Kidney glomerular epithelial cell (primary cell): ENCODE measurements at regions not wholly inside any gene's neighbourhood (a gene's known extent, or its start where the extent isn't known, plus 50 kb on each side); places are given as distances from the start of the nearest gene placed in this dataset.
"Not testable (repeated sequence)": the region's sequence is repeated elsewhere in the genome, so short reads cannot be mapped to it uniquely, and the experiment has no call there.

Source experiments
- DNase-seq: peaks from one replicate; lab custom pipeline; 2025; lab: John Stamatoyannopoulos, UW

DNA sequence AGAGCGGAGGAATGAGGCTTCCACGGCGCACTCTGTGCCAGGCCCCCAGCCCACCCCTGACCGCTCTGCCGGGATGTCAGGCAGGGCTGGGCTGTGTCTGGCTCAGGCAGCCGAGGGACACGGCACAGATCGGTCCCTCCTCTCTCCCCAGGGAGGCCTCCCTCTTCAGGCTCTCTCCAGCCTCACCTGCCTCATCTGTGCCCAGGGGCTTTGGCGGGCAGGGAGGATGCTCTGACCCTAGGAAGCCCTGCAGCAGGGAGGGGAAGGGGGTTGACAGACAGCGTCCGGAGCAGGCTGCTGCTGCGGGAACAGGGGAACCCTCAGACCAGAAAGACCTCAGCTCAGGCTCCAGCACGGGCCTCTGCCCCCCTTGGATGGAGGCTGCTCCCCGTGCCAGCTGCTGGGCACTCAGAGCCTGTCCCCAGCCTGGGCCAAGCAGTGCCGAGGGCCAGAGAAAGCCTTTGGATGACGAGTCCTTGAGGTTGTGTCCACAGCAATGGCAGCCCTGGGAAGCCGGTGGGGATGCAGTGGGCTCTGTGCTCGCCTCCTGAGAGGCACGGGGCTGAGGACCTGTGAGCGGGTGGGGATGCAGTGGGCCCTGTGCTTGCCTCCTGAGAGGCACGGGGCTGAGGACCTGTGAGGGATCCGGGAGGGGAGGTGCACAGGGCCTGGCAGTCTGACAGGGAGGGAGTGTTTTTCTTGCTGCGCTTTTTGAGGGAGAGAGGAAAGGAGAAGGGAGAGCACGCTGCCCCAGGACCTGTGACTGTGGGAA, 66.9 kb downstream of the FOXL3 start:
- no peak for DNase-seq

DNA sequence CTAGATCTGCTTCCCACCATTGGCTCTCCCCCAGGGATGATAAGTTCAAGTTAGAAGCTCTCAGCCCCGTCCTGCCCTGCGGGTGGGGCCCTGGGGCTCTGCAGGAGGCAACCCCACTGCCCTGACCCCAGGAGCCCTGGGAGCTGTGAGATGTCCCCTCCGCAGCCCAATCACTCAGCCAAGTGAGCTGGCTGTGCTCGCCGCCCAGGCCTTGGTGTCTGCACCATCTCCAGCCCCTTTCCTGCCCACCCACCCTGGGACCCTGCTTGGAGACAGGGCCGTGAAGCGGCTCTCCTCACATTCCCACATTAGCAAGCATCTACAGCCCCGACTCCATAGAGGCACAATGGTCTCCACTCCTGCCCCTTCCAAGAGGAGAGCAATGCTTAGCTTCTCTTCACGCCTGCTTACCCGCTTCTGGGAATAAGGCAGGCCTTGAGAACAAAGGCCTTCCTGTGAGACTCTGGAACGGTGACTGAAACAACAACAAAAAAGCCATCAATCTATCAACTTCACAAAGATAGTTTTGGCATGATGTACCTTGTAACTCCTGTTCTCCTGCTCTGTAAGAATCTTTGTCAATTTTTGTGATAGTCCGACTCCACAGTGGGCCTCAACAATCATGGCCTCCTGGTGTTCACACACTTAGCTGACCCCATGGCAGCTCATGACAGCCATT, 67.7 kb downstream of the FOXL3 start:
- DNase-seq, result no peak

DNA sequence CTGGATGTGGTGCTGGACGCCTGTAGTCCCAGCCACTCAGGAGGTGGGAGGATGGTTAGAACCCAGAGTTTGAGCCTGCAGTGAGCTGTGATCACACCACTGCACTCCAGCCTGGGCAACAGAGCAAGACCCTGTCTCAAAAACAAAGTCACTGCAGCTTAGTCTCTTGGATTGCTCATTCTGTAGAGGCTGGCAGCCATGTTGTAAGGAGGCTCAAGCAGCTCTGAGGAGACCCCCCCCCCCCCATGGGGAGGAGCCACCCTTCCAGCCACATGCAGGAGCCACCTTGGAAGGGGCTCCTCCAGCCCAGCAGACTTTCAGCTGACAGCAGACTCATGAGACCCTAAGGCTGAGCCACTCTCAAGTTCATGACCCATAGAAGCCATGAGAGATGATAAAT, 68.4 kb downstream of the FOXL3 start:
- no peak for DNase-seq

DNA sequence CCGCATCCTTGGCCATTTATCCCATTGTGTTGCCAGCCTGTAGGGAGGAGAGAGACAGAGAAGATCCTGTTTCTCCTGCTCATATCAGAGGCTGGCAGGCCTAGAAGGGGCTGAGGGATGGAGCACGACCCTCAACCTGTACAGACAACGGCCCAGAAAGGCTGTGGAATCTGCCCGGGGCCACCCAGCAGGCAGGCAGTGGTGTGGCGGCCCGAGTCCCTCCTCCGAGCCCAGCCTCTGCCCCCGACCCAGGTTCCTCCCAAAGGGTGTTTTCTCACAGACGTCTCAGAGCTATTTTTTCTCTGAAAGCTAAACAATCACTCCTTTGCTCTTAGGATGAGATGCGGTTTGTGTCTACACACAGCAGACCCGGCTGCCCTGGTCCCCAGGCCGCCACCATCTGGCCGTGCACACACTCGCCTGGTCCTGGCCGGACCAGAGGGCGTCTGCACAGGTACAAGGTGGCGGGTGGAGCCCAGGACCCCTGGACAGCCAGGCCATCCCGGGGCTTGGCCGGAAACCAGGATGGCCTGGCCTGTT, 69.3 kb downstream of the FOXL3 start:
- DNase-seq, result no peak

DNA sequence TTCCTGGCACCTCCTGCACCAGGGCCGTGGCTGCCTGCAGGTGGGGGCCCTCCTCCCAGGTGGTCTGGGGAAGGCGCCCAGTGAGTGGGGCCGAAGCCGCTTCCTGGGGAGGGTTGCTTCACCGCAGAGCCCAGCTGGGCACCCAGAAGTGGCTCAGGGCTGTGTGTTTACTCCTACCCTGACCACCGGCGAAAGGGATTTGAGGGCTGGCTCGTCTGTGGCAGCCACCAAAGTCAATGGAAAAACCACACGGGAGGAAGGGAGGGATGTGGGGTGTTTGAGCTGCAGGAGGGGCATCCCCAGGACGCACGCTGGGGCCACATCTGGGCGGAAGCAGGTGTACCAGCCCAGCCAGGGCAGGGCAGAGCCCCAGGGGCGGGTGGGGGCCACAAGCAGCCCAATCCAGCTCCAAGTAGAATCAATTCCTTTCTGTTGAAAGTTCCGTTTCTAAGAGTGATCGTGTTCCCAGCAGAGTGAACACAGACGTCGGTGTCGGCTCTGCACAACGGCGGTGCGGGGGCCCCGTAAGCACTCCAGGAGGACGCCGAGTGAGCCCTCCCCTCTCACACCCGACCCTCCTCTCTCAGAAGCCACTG, 69.9 kb downstream of the FOXL3 start:
- DNase-seq, result no peak

DNA sequence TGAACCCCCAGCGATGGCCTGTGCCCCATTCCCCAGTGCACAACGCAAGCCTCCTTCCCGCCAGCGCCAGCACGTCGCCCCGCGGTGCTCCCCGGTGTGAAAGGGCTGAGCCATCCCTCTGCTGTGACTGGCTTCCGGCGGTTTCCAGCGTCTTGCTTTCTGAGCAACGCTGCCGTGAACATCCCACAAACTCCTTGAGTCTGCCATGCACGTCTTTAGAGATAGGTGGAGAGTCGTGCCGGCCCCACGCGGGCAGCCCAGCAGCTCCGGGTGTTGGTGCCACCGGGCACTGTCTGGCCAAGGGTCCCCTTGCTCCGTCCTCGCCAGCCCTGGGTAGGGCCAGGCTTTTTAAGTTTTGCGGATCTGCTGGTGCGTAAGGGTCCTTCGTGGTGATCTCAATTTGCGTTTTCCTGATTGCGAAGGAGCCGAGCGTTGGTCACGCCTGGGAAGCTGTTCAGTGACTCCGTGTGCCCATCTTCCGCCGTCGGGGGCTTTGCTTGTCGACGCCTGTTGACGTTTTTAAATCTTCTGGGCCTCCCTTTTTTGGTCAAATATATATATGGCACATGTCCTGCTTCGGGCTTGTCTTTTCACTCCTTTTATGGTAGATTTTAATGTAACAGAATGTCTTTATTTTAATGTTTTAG, 70.6 kb downstream of the FOXL3 start:
- no peak for DNase-seq

DNA sequence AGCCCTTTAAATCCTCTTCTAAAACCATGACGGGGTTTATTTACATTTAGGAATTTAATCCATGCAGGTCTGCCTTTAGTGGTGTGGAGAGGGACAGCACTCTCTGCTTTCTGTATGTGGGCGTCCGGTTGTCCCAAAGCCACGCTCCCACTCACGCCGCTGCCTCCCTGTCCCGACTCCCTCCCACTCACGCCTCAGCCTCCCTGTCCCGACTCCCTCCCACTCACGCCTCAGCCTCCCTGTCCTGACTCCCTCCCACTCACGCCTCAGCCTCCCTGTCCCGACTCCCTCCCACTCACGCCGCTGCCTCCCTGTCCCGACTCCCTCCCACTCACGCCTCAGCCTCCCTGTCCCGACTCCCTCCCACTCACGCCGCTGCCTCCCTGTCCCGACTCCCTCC, 71.2 kb downstream of the FOXL3 start:
- DNase-seq, result not testable (repeated sequence)

DNA sequence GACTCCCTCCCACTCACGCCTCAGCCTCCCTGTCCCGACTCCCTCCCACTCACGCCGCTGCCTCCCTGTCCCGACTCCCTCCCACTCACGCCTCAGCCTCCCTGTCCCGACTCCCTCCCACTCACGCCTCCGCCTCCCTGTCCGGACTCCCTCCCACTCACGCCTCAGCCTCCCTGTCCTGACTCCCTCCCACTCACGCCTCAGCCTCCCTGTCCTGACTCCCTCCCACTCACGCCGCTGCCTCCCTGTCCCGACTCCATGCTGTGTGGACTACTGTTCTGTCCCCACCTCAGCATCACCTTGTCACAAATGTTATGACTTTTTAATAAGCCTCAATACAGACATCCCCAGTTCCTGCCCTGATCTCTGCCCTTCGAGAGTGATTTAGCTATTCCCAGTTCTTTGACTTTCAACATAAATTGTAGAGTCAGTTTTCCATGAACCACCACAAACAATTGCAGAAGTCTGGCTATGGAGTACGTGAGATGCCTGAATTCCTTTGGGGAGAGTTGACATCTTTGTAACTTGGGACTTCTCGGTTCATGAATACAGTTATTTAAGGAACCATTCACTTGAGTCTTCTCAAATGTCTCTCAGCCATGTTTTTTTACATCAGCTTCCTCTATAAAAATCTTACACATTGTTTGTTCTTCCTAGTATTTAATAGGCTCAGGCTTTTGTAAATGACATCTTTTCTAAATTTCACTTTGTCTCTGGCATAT, 71.9 kb downstream of the FOXL3 start:
- no peak for DNase-seq

DNA sequence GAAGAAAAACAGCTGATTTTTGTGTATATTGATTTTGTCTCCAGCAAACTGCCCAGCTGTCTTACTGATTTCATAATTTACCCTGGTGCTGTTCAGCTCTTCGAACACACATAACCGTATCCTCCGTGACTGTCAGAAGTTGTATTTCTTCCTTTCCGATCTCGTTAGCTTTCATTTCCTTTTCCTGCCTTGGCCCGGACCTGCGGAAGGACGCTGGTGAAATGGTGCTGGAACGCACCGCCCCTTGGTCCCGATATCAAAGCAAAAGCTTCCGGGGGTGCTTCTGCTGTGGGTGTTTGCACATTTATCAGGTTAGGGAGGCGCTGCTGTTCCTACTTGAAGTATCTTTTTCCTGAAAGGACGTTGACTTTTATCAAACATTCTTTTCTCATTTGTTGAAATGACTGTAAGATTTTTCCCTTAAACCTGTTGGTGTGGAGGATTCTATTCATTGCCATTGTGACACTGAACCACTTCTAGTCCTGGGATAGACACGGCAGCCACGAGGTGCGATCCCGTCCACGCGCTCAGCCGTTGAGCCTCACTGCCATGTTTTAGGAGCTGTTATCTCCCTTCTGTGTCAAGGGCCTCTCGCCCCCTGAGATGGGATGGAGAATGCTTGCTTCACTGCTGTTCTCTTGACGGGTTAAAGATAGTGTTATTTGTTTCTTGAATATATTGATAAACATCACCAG, 72.6 kb downstream of the FOXL3 start:
- no peak for DNase-seq

DNA sequence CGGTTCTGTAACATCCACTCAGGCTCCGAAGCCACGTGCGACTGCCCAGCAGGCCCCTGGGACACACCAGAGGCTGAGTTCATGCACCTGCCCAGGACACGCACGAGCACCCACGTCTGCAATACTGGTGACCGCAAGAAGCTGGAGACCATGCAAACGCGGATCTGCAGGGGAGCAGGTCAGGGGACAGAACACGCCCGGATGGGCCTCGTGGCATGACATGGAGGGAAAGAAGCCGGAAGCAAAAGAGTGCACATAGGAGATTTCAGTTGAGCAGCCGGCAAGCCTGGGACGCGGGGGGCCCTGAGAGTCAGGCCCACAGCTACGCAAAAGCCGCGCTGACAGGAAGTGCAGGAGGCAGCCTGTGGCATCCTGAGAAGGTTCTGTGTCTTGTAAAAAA, 73.7 kb downstream of the FOXL3 start:
- no peak for DNase-seq

DNA sequence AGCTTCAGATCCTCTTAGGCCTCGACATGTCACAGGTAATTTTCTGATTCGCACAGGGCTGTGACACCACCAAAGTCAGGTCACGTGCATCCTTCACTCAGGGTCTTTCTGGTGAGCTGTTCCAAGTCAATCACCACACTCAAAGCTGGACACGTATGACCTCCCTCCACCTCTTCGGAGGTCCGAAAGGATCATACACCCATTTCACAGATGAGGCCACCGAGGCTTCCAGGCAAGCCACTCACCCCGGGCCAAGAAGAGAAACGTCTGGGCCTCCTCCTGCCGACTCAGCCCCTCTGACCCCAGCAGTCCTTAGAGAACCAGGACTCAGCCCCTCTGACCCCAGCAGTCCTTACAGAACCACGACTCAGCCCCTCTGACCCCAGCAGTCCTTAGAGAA, 74.6 kb downstream of the FOXL3 start:
- no peak for DNase-seq

DNA sequence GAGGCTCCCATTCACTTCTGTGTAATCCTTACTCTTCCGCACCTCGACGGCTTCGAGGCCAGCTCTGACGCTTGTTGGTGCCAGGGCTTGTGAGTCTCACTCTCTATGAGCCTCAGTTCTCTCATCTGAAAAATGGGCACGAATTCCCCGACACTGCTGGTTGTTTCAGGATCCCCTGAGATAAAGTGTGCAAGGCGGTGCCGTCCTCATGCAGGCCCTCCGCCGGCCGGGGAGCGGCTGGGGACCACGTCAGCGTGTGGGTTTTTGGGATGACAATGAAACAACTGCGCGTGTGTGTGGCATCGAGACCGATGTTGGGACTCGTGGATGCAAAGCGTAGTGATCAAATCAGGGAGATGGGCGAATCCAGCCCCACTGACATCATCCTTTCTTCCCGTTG, 75.6 kb downstream of the FOXL3 start:
- DNase-seq, result no peak

DNA sequence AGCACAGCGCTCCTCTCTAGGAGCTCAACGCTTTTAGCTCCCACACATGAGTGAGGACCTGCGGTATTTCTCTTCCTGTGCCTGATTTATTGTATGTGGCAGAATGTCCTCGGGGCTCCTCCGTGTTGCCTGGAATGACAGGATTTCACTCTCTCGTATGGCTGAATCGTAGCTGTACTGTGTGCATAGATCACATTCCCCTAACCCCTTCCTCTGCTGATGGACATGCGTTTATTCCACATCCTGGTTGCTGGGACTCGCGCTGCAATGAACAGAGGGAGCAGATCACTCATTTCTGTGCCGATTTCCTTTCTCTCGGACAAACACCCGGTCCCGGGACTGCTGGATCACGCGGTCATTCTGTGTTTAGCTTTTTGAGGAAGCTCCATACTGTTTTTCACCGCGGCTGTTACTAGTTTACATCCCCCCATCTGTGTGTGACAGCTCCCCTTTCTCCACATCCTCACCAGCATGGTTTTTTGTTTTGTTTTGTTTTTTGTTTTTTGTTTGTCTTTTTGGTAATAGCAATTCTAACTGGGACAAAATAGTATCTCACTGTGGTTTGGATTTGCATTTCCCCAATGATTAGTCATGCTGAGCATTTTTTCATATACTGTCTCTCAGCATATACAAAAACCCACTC, 76.3 kb downstream of the FOXL3 start:
- DNase-seq, result no peak

DNA sequence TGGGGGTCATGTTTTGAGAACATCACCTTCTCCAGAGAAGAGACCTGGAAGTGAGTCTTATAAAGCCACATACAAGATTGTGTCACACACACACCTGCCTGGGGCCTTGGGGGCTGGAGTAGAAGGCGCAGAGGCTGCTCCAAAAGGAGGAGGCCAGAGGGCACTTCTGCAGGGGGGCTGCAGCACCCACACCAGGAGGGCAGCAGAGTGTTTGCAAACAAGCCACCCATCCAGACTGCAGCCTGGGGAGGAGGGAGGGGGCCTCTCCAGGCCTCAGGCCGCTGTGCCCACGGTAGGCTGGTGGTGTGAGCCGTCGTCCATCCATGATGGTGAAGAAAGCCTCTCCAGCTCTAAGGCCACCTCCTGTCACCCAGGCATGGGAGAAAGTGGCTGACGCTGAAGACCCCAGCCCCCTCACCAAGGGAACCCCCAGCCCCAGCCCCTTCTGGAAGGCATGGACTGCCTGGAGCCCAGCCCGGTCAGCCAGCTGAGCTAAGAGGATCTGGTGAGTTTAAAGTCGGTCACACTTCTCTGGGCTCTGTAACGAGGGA, 77.5 kb downstream of the FOXL3 start:
- DNase-seq, result no peak

DNA sequence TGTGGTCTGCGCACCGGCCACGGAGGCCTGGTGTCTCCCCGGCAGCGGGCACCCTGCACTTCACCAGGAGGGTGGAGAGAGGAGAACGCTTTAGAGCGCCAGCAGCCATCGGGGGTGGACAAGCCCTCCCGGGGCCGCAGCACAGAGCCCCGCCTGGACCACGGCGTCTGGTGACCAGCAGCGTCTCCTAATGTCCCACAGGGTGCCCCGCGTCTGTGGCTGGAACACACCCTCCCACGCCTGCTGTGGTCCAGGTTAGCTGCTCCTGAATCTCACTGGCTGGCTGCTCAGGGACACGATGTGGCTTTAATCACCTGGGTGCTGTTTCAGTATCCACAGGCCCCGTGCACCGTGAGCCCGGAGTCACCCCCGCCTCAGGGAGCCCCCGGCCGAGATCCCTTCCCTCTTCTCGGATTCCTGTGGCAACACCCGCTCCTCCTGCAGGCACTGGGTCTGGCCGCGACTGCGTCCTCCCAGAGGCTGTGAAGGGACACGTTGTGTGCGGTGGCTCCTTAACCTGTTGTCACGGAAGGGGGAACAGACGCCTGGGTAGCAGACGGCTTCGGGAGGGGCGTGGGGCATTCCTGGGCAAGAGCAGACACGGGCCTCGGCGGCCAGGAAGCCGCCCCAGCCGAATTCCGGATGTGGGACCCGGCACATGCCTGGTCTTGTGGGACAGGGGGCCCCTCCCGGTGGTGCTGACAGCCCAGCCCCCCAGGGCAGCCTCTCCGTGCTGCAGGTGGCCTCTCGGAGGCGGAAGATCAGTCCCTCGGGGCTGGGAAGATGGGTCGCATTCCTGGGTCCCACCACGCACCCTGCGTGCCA, 78.9 kb downstream of the FOXL3 start:
- DNase-seq, result no peak

DNA sequence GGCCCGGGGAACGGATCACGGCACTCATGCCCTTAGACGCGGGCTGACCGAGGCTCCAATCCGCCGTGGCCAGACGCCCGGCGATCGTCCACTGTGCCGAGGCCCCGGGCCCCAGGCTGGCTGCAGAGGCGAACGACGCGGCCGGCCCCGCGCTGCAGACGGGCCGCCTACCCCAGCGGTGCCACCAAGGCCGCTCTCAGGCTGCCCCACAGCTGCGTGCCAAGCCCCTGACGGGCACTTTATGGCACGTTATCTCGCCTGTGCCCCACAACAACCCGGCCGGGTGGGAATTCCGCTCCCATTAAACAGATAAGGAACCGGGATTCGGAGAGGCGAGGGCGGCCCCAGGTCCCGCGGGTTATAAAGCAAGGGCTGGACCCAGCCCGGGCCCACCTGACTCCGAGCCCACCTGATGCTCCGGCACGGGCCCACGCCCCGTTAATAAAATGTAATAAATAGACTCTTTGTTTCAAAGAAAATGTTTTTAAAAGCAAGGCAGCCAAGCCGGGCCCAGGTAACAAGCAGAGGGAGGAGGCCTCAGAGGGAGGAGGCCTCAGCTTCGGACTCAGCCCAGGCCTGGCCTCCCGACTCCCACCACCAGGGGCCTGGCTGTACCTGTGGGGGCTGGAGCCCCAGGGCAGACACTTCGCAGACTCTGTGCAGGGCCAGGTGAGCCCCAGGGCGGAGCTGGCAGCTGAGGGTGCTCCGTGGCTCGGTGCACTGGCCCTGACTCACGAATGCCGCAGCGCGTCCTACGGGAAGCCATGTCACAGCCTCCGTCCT, 79.7 kb downstream of the FOXL3 start:
- DNase-seq, result no peak

DNA sequence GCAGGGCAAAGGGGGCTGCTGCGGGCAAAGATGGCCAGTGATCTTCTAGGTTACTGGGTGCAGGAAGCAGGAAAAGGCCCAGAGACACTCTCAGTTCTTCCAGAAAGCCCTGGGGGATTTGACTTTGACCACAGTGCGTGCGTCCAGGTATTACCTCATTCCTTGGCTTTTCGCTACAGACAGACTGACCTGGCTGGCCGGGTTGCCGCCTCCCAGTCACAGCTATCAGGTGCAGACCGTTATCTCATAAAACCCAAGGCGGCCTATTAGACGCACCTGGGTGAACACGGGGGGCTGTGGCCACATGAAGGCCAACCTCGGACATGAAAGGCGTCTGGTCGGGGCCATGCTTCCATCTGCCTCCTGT, 80.3 kb downstream of the FOXL3 start:
- no peak for DNase-seq

DNA sequence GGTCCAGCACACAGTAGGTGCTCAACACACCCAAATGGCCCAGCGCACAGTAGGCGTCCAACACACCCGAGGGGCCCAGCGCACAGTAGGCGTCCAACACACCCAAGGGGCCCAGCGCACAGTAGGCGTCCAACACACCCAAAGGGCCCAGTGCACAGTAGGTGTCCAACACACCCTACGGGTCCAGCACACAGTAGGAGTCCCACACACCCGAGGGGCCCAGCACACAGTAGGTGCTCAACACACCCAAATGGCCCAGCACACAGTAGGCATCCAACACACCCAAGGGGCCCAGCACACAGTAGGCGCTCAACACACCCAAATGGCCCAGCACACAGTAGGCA, 80.8 kb downstream of the FOXL3 start:
- DNase-seq, result no peak
